CD4-positive, alpha-beta T cell treated with Interleukin-4 for 1 hour (primary cell): ENCODE measurements at regions not wholly inside any gene's neighbourhood (a gene's known extent, or its start where the extent isn't known, plus 50 kb on each side); places are given as distances from the start of the nearest gene placed in this dataset.
"Not testable (repeated sequence)": the region's sequence is repeated elsewhere in the genome, so short reads cannot be mapped to it uniquely, and the experiment has no call there.

Experiments
- DNase-seq, 2 donors: peaks; one replicate each; pipeline ENCODE4 v3.0.0-alpha.2; 2020 to 2022

GRCh38 chr17:82998637-82999036, 80.8 kb upstream of the METRNL start:
- DNase-seq, result no peak

- DNase-seq, result no peak
Observed at GRCh38 chr17:83000738-83001137, 78.7 kb upstream of the METRNL start.

- peak in 1 of 2 donors; percentile 10 for DNase-seq
Observed at GRCh38 chr17:83002118-83002805, 77.1 kb upstream of the METRNL start.

GRCh38 chr17:83004791-83005380, 74.5 kb upstream of the METRNL start:
- peak in 1 of 2 donors; percentile 3 for DNase-seq

- DNase-seq, result peak in 1 of 2 donors; percentile 9
Observed at GRCh38 chr17:83005639-83006038, 73.8 kb upstream of the METRNL start.

GRCh38 chr17:83006515-83007455, 72.6 kb upstream of the METRNL start:
- peak in 1 of 2 donors; percentile 11 for DNase-seq

- peak in 1 of 2 donors; percentile 5 for DNase-seq
Observed at GRCh38 chr17:83007504-83008185, 71.8 kb upstream of the METRNL start.

- peak in 1 of 2 donors; percentile 6 for DNase-seq
Observed at GRCh38 chr17:83008186-83008510, 71.3 kb upstream of the METRNL start.

- peak in 1 of 2 donors; percentile 5 for DNase-seq
Observed at GRCh38 chr17:83008526-83008925, 70.9 kb upstream of the METRNL start.

- no peak for DNase-seq
Observed at GRCh38 chr17:83009414-83010205, 69.8 kb upstream of the METRNL start.

GRCh38 chr17:83010206-83011200, 68.9 kb upstream of the METRNL start:
- peak in 1 of 2 donors; percentile 6 for DNase-seq

- DNase-seq, result not testable (repeated sequence)
Observed at GRCh38 chr17:83011676-83012075, 67.7 kb upstream of the METRNL start.

- peak in 1 of 2 donors; percentile 6 for DNase-seq
Observed at GRCh38 chr17:83012200-83012785, 67.1 kb upstream of the METRNL start.

GRCh38 chr17:83012868-83013778, 66.3 kb upstream of the METRNL start:
- DNase-seq, result peak in 1 of 2 donors; percentile 4

- no peak for DNase-seq
Observed at GRCh38 chr17:83013779-83014117, 65.7 kb upstream of the METRNL start.

- peak in 1 of 2 donors; percentile 4 for DNase-seq
Observed at GRCh38 chr17:83014297-83014696, 65.1 kb upstream of the METRNL start.

GRCh38 chr17:83014940-83015910, 64.2 kb upstream of the METRNL start:
- DNase-seq, result peak in 1 of 2 donors; percentile 7

GRCh38 chr17:83018658-83019193, 60.7 kb upstream of the METRNL start:
- no peak for DNase-seq
